NB4 (cell line): ENCODE measurements at regions not wholly inside any gene's neighbourhood (a gene's known extent, or its start where the extent isn't known, plus 50 kb on each side); places are given as distances from the start of the nearest gene placed in this dataset.

ENCODE experiments used
- DNase-seq: peaks from one replicate; pipeline ENCODE4 v3.0.0; 2010; ENCODE audit warnings: low read depth
- H3K4me3 ChIP-seq: one replicate; pipeline ENCODE4 v1.5.1; 2011; ENCODE audit warnings: mild to moderate bottlenecking, low read depth, low read length, moderate library complexity
- CTCF ChIP-seq: IDR thresholded peaks from one replicate; pipeline ENCODE4 v1.5.1; 2012; ENCODE audit warnings: low read depth, low read length
- MAX ChIP-seq: IDR thresholded peaks from 2 replicates; pipeline ENCODE4 v1.6.1; 2011; ENCODE audit warnings: low read depth, low read length
- MYC ChIP-seq: IDR thresholded peaks from 2 replicates; pipeline ENCODE4 v1.6.1; 2011; ENCODE audit warnings: low read depth, low read length
- POLR2A ChIP-seq: IDR thresholded peaks from 2 replicates; pipeline ENCODE4 v1.6.1; 2011; ENCODE audit warnings: mild to moderate bottlenecking; ENCODE audit not compliant: insufficient read length; ENCODE audit errors: extremely low read depth

GRCh38 chr13:20288561-20288960 is 56.4 kb upstream of the GJB6 start:
- no peak for DNase-seq
- TF ChIP-seq MAX = no peak
- no peak for TF ChIP-seq MYC
- no peak for TF ChIP-seq CTCF
- no peak for TF ChIP-seq POLR2A
- H3K4me3 ChIP-seq = no peak overlapping the region

GRCh38 chr13:20287976-20288375 is 55.9 kb upstream of the GJB6 start:
- no peak for DNase-seq
- H3K4me3 ChIP-seq = no peak overlapping the region
- TF ChIP-seq MAX = no peak
- no peak for TF ChIP-seq POLR2A
- no peak for TF ChIP-seq MYC
- TF ChIP-seq CTCF = no peak

GRCh38 chr13:20285530-20285929 is 53.4 kb upstream of the GJB6 start:
- TF ChIP-seq POLR2A (no peak), CTCF (no peak), MAX (no peak), MYC (no peak)
- H3K4me3 ChIP-seq = no peak overlapping the region
- DNase-seq = no peak
